GM13976 (cell line): ENCODE measurements at regions not wholly inside any gene's neighbourhood (a gene's known extent, or its start where the extent isn't known, plus 50 kb on each side); places are given as distances from the start of the nearest gene placed in this dataset.
"Not testable (repeated sequence)": the region's sequence is repeated elsewhere in the genome, so short reads cannot be mapped to it uniquely, and the experiment has no call there.

Source experiments
- DNase-seq: peaks from one replicate; pipeline ENCODE4 v3.0.0; 2012; ENCODE audit warnings: low spot score
- in situ Hi-C: fragments of 300-500 bp; cut with MboI; formaldehyde crosslinking; loops from one replicate; pipeline ENCODE4 v1.12.0; 2022; ENCODE audit warnings: low sequenced_read_pairs, mixed read lengths, inconsistent platforms; ENCODE audit not compliant: unreplicated experiment
- TF ChIP-seq, protein P1 (sequence below): IDR thresholded peaks from 2 replicates; pipeline ENCODE4 v1.5.1; 2012; ENCODE audit warnings: borderline replicate concordance, mild to moderate bottlenecking; ENCODE audit not compliant: insufficient read depth; ENCODE audit errors: extremely low read depth, missing control alignments, control extremely low read depth

DNA sequence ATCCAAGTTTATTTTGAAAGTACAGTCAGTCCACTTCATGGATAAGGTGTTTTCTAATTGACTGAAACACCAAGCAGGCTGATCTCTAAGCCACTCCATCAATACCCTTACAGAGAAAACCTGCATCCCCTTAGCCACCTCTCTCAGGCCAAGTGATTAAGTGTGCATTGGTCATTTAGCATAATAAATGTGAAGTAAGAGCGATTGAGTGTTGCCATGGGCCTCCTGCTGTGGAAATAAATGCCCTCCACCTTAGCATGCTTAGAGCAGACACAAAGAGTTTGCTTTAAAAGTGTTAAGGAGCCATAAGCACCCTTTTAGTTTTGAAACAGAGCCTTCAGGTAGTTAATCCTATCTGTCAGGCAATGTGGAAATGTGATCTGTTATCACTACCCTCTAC is 386.5 kb downstream of the GPAT3 start:
- TF ChIP-seq, protein P1, sequence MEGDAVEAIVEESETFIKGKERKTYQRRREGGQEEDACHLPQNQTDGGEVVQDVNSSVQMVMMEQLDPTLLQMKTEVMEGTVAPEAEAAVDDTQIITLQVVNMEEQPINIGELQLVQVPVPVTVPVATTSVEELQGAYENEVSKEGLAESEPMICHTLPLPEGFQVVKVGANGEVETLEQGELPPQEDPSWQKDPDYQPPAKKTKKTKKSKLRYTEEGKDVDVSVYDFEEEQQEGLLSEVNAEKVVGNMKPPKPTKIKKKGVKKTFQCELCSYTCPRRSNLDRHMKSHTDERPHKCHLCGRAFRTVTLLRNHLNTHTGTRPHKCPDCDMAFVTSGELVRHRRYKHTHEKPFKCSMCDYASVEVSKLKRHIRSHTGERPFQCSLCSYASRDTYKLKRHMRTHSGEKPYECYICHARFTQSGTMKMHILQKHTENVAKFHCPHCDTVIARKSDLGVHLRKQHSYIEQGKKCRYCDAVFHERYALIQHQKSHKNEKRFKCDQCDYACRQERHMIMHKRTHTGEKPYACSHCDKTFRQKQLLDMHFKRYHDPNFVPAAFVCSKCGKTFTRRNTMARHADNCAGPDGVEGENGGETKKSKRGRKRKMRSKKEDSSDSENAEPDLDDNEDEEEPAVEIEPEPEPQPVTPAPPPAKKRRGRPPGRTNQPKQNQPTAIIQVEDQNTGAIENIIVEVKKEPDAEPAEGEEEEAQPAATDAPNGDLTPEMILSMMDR = no peak
- DNase-seq = no peak

DNA sequence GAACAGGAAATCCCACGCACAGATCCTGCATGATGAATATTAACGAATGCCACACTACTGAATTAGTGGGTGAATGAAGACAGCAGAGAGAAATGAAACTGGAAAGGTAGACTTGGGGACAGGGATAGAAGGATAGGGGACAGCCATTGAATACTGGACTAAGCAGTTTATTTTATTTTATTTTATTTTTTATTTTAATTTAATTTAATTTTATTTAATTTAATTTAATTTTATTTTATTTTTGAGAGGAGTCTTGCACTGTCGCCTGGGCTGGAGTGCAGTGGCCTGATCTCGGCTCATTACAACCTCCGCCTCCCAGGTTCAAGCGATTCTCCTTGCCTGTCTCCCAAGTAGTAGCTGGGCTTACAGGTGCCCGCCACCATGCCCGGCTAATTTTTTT is 385.2 kb downstream of the GPAT3 start:
- in situ Hi-C loops = no loop called here
- TF ChIP-seq, protein P1 = no peak
- no peak for DNase-seq

More for the DNA sequence above, 386.5 kb downstream of the GPAT3 start:
- in situ Hi-C loops = no loop called here

DNA sequence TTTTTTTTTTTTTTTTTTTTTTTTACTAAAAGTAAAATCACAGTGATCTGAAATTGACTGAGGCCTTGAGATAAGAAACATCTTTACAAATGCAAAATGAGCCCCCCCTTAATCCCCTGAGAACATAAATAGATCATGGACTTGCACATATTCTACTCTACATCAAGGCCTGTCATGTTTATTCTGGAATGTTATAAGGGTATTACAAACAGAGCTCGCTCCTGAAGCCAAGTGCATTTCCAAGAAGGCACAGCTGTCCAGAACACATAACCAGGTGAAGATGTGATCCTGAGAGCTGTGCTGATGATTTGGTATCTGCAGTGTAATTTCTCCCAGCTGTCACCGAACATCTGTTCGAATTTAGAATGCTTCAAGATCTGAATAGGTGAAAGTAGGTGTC is 384.5 kb downstream of the GPAT3 start:
- in situ Hi-C loops = no loop called here
- TF ChIP-seq, protein P1 = no peak
- DNase-seq = no peak

DNA sequence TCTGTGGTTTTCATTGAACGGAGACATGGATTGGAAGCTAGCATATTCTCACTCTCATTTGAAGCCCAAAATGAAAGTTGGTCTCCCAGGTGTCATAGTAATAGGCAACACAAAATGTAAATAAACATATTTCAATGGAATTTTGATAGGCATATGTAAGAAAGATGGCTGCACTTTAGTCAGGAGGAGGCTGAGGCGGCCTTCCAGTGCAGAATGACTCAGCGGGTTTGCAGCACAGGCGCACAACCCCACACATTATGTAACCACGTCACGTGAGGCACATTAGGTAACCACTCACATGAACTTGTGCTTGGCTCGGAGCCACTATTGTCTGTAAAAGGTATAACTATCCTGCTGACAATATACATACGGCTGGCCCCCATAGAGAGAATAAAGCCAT is 381.7 kb downstream of the GPAT3 start:
- in situ Hi-C loops = no loop called here
- no peak for DNase-seq
- TF ChIP-seq, protein P1 = no peak

DNA sequence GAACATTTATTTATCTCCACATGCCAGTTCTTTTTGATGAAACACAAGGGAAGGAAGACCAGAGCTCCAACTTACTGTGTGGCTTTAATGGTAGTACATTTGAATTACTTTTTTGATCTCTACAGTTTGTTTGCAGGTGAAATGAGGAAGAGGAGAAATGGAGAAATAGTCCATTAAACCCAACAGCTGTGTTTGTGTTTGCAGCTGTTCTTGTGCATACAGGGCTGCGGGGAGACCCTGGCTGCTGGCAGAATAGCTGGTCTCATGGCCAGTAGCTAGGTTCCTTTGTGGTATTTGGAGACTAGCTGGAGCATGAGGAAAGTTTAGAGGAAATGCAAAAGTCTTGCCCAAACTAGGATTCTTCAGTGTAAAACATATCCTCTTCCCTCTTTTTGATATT is 374.8 kb downstream of the GPAT3 start:
- TF ChIP-seq, protein P1 = no peak
- in situ Hi-C loops = no loop called here
- no peak for DNase-seq

DNA sequence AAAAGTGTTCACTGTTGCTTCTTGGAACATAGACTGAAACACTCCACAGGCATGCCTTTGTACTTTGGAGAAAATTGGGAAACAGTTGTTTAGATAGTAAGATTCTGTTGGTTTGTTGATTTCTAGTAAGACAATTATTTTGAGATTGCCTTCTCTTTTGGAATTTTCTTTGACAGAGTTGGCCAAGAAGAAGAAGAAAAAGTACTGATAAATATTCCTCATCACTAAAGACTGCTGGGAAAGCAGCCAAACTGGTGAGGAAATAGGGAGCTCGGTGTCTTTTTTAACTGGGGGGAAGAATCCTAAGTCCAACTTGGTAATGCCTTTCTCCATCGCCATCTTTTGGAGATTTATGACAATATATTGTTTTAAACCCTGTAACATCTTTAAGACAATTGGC is 370.7 kb downstream of the GPAT3 start:
- in situ Hi-C loops = no loop called here
- TF ChIP-seq, protein P1 = no peak
- DNase-seq = no peak

DNA sequence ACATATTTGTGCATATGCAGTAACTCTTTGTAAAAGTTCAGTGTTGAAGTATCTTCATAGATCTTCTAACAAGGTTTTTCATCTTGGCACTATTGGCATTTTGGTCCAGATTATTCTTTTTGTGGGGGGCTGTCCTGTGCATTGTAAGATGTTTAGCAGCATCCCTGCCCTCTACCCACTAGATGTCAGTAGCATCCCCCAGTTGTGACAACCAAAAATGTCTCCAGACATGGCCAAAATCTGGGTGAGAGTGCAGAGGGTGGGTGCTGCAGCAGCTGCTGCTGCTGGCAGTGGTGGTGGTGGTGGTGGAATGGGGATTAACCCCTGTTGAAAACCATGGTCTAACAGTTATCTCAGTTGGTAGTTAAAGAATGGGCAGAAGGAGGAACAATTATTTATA is 370.0 kb downstream of the GPAT3 start:
- TF ChIP-seq, protein P1 = no peak
- in situ Hi-C loops = no loop called here
- DNase-seq = no peak

DNA sequence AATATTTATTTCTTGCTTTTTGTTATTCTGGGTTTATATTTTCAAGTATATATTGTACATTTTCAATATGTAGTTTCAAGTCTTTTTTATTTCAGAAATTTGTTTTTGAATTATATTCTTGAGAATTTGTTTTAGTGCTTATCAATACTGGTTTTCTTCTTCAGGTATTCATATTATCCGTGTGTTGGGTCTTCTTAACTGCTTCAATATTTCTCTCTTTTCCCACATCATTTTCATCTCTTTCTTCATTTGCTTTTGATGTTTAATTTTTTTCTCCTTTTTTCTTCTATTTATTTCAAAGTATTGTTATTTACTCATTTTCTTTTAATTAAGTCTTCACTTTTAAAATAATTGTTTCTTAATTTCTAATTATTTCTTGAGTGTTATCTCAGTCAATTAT is 367.8 kb downstream of the GPAT3 start:
- DNase-seq, in situ Hi-C loops: not testable (repeated sequence)
